ENCODE measurements at regions not wholly inside any gene's neighbourhood (a gene's known extent, or its start where the extent isn't known, plus 50 kb on each side); places are given as distances from the start of the nearest gene placed in this dataset.

DNA sequence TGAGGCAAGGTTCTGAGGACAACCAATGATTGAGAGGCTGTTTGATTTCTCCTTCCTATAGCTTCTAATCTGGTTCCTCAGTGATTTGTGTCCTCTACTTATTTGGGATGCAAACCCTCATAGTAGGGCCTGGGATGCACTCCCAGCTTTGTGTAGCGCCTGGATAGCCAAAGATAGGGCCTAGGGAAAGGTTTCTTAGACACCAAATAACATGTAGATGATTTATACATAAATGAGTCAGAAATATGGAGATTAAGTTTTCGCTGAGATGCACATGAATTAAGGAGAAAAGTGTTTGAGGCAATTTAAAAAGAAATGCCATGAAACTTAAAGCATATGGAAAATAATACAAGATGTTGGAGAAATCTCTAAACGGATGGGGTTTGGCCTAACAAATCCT lies 66.0 kb upstream of the LMO4 start:
- intact Hi-C loops (cut with DNase I) = no loop called here
- no peak for DNase-seq
- ATAC-seq (ENCODE audit: poor library complexity) = no peak

DNA sequence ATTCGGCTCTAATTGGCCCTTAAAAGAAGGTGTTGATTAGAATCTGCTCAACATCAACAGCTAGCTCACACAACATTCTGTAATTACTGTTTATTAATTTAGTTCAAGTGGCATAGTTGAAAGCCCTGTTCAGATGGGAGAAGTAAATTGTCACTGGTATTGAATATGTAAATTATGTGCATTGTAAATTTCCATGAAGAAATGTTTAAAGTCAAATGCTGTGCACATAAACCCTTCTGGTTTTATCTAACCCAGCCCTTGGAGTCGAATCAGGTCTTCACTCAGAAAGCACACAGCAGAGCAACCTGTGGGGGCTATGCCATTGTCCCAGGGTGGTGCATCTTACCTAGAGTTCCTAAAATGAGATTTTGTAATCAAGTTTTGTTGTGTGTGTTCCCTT lies 65.4 kb upstream of the LMO4 start:
- ATAC-seq (ENCODE audit: poor library complexity) (no peak), DNase-seq (no peak)
- intact Hi-C loops (cut with DNase I) = no loop called here

DNA sequence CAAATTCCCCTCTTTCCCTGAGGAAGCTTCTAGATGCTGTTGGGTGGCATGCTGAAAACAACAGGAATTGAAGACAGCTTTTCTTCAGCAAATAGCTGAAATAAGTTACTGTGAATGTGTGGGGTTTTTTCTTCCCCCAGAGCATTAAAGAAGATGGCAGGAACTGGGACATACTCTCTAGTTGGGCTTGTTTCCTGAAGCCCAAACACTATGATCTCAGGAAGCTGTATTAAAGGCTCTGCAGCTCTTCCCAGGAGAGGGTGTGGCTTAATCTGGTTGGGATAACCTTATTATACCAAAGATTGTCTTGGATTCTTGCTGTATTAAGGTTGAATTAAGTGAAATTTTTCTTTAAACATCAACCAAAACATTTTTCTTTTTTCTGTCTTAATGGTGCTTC lies 64.9 kb upstream of the LMO4 start:
- no peak for DNase-seq
- intact Hi-C loops (cut with DNase I) = no loop called here

DNA sequence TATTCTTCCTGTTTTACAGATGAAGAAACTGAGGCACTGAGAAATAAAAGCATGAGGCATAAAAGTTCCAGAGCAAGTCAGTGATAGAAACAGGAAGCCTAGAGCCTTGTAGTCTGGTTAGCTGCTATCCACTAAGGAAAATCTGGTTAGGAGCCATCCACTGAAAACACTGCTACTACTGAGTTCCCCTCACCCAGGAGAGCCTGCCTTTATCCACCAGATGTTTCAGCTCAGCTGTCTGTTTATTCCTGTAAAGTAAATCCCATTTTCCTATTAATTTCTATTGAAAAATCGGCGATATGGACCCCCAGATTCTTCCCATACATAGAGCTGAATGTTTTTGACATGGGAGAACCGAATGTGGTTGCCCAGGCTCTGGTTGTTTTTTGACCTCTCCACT lies 63.7 kb upstream of the LMO4 start:
- ATAC-seq (ENCODE audit: poor library complexity) = no peak
- intact Hi-C loops (cut with DNase I) = no loop called here
- no peak for DNase-seq

More for the DNA sequence above, 64.9 kb upstream of the LMO4 start:
- no peak for ATAC-seq (ENCODE audit: poor library complexity)

DNA sequence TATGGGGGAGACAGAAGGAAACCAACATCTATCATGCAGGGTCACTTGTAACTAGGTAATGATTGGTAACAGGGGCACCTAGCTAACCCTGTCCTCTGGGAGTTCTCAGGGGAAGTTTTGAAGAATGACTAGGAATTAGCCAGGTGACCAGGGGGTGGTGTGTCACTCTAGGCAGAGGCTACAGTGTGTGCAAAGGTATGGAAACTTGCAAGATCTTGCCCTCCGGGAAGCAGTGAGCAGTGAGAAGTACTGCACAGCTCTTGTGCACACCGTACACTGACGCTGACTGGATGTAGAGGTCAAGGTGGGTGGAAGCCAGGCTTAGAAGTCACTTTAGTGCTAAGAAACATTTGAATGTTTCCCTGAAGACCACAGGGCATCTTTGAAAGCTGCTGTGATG lies 62.9 kb upstream of the LMO4 start:
- intact Hi-C loops (cut with DNase I) = no loop called here
- DNase-seq (no peak), ATAC-seq (ENCODE audit: poor library complexity) (no peak)

DNA sequence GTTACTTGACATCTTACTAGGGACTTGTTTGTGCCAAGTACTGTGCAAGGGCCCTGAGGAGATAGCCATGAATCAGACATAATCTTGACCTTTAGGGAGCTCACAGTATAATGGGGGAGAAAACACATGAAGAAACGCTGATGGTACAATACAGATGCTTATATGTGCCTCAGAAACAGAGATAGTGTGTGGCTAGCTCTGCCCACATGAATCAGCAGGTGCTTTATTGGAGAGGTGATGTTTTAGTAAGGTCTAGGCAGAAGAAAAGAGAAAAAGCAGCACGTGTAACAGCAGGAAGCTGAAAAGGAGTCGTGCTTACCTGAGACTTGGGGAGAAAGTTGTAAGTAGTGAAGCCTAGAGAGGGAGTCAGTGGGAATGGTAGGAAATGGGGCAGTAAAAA lies 60.6 kb upstream of the LMO4 start:
- DNase-seq (no peak), ATAC-seq (ENCODE audit: poor library complexity) (no peak)
- intact Hi-C loops (cut with DNase I) = no loop called here

DNA sequence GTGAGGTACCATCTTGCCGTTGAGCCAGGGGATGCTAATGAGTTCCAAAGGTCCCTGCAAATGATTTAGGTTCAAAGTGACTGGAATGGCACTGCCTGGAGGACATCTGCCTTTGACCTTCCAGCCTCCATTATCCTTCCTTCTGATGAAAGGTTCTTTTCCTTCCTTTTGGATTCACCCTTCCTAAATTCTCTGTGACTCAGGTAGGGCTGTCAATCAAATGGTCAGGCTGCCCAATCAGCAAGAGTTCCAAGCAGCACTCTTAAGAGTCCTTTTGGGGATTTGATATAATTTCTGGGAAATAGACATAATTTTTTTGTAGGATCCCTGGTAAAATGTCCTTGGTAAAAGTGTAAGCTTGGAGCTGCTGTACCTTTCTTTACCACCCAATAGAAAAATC lies 58.8 kb upstream of the LMO4 start:
- intact Hi-C loops (cut with DNase I) = no loop called here
- no peak for DNase-seq
- ATAC-seq (ENCODE audit: poor library complexity) = no peak

DNA sequence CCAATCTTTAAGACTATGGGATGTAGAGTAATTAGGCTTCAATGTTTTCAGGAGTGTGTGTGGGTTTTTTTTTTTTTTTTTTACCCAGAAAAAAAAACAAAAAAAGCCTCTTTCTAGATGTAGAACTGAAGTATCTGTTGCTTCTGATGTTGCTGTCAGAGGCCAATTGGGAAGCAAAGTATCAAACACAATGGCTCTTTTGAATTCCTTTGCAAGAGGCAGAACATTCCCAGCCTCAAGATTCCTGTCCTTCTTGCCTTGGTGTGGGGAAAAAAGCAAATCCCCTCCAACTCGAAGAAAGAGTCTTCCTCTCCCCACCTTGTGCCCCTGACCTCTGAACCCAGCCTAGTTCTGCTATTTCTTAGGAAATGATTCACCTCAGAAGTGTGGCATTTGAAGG lies 55.4 kb upstream of the LMO4 start:
- DNase-seq (no peak), ATAC-seq (ENCODE audit: poor library complexity) (no peak)
- intact Hi-C loops (cut with DNase I) = no loop called here

DNA sequence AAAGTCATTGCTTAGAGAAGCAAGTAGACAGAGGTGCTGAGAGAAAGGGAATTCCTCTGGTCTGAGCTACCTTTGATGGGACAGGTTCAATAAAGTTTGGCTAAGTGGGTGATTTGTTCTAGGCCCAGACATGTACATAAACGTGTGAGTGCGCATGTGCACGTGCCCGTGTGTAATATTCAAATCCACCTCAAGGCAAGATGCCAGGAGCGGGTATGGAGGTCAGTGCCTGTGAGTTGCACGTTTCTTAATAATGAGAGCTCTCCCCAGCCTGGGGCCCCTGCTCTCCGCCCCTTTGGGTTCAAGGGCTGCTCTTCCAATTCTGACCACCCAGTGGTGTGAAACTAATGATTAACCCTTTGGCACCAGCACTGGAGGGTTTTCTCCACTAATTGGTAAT lies 53.8 kb upstream of the LMO4 start:
- ATAC-seq (ENCODE audit: poor library complexity) (no peak), DNase-seq (no peak)
- intact Hi-C loops (cut with DNase I) = no loop called here

DNA sequence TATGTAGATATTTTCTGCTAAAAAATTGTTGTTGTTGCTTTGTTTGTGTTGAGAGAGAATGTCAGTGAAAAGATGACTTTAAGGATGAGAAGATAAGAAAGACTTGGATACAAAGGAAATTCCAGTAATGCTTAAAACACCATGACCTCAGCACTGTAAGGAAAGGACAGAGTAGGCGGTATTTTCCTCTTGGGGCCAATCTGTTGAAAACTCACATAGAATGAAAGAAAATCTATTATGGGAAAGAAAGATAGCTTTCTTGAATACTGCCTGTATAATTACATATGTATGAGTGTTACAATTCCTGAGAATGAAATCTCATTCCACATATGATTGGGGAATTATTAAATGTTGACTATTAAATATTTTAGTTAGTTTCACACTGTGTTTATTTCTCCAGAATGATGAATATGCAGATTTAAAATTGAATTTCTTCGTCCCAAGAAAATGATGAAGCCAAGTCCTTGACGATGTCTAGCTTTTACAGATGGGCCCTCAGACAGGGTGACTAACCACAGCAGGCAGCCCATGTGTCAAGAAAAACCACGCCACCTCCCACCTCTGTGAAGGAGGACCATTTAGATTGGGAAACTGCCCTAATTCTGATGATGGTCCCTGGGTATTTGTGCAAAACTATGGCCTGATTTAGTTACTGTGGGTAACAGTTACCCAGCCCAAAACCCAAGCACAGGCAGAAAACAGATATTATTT lies 49.7 kb upstream of the LMO4 start:
- intact Hi-C loops (cut with DNase I) = no loop called here
- peak; percentile 83 for ATAC-seq (ENCODE audit: poor library complexity)
- DNase-seq = no peak

Measured in Right ventricle myocardium superior (tissue), 1 donor.